Sigmoid colon (tissue), 6 donors: ENCODE measurements at regions not wholly inside any gene's neighbourhood (a gene's known extent, or its start where the extent isn't known, plus 50 kb on each side); places are given as distances from the start of the nearest gene placed in this dataset.

Source experiments
- DNase-seq: peaks from one replicate; pipeline ENCODE4 v3.0.0-alpha.2; 2019
- H3K27ac ChIP-seq, 4 donors: fragments of 200-600 bp; sonication (generic); one replicate each; pipeline ENCODE4 v1.5.1; 2016 to 2019; ENCODE audit warnings: mild to moderate bottlenecking in 1 of 4
- H3K27me3 ChIP-seq, 3 donors: fragments of 200-600 bp; sonication (generic); one replicate each; pipeline ENCODE4 v1.5.1; 2019; ENCODE audit warnings: mild to moderate bottlenecking in 1 of 3
- H3K36me3 ChIP-seq, 4 donors: fragments of 200-600 bp; sonication (generic); one replicate each; pipeline ENCODE4 v1.5.1; 2016 to 2019
- H3K4me1 ChIP-seq, 4 donors: fragments of 200-600 bp; sonication (generic); one replicate each; pipeline ENCODE4 v1.5.1; 2017 to 2019
- H3K4me3 ChIP-seq, 4 donors: fragments of 200-600 bp; sonication (generic); one replicate each; pipeline ENCODE4 v1.5.1; 2017 to 2019; ENCODE audit warnings: mild to moderate bottlenecking in 2 of 4, moderate library complexity in 1 of 4
- H3K9me3 ChIP-seq, 4 donors: fragments of 200-600 bp in 3 of 4; sonication (generic) in 3 of 4; one replicate each; pipeline versions ENCODE4 v1.5.1 to v1.6.1; 2013 to 2019
- EP300 ChIP-seq, 4 donors: sonication (generic); formaldehyde crosslinking; IDR thresholded peaks; one replicate each; pipeline ENCODE4 v1.6.1; 2017; ENCODE audit warnings: antibody characterized with exemption in 4 of 4
- POLR2A ChIP-seq, 2 donors: fragments of 450-650 bp; IDR thresholded peaks; one replicate each; pipeline ENCODE4 v1.6.1; 2016; ENCODE audit warnings: antibody characterized with exemption in 2 of 2, mild to moderate bottlenecking in 2 of 2, moderate library complexity in 2 of 2
- POLR2AphosphoS5 ChIP-seq, 4 donors: sonication (generic); formaldehyde crosslinking; IDR thresholded peaks; one replicate each; pipeline ENCODE4 v1.6.1; 2017; ENCODE audit warnings: antibody characterized with exemption in 4 of 4
- WGBS, 2 donors: extraction: QIAGEN DNeasy Blood & Tissue Kit; methylation state at CpG; one replicate each; pipeline ENCODE4 v1.1.7; 2013; 5-methylcytosine and 5-hydroxymethylcytosine counted together
- intact Hi-C: fragments of 100-400 bp; cut with DNase I; formaldehyde crosslinking; loops from one replicate; pipeline ENCODE4 v1.15.1; 2023
- TF ChIP-seq, protein P1 (sequence below), 4 experiments: fragments of 450-650 bp in 3 of 4; fragments of 200-600 bp in 1 of 4; IDR thresholded peaks; one replicate each; pipeline ENCODE4 v1.5.1; 2016 to 2019; ENCODE audit warnings: antibody characterized with exemption in 4 of 4, mild to moderate bottlenecking in 3 of 4, moderate library complexity in 2 of 4
- donor health status: healthy with polysubstance abuse.
- donor health status: healthy.

GRCh38 chrX:13888284-13888683 is 71.4 kb upstream of the GPM6B start:
- WGBS, 2 donors: 85 to 90% methylated on average over 8 of the region's 8 CpGs
- no peaks in the 10 kb centered on the region for H3K9me3 ChIP-seq
- H3K36me3 ChIP-seq: no peaks in the 10 kb centered on the region
- H3K4me1 ChIP-seq: no peaks in the 10 kb centered on the region
- no peak for DNase-seq
- no peaks in the 10 kb centered on the region for H3K27me3 ChIP-seq
- no peak overlapping the region for H3K27ac ChIP-seq
- intact Hi-C loops: no loop called here
- H3K4me3 ChIP-seq: no peak overlapping the region
- TF ChIP-seq EP300 (IDR thresholded peaks at IDR 0.05) (no peak), POLR2AphosphoS5 (IDR thresholded peaks at IDR 0.05) (no peak), POLR2A (IDR thresholded peaks at IDR 0.05) (no peak)
- TF ChIP-seq, protein P1, sequence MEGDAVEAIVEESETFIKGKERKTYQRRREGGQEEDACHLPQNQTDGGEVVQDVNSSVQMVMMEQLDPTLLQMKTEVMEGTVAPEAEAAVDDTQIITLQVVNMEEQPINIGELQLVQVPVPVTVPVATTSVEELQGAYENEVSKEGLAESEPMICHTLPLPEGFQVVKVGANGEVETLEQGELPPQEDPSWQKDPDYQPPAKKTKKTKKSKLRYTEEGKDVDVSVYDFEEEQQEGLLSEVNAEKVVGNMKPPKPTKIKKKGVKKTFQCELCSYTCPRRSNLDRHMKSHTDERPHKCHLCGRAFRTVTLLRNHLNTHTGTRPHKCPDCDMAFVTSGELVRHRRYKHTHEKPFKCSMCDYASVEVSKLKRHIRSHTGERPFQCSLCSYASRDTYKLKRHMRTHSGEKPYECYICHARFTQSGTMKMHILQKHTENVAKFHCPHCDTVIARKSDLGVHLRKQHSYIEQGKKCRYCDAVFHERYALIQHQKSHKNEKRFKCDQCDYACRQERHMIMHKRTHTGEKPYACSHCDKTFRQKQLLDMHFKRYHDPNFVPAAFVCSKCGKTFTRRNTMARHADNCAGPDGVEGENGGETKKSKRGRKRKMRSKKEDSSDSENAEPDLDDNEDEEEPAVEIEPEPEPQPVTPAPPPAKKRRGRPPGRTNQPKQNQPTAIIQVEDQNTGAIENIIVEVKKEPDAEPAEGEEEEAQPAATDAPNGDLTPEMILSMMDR (IDR thresholded peaks at IDR 0.05): no peak

GRCh38 chrX:13885591-13885990 is 68.7 kb upstream of the GPM6B start:
- intact Hi-C loops: no loop called here
- no peaks in the 10 kb centered on the region for H3K9me3 ChIP-seq
- no peaks in the 10 kb centered on the region for H3K4me1 ChIP-seq
- H3K27me3 ChIP-seq: no peaks in the 10 kb centered on the region
- WGBS, 2 donors: 91 to 93% methylated on average over 9 of the region's 9 CpGs
- H3K4me3 ChIP-seq: no peak overlapping the region
- no peak for DNase-seq
- no peaks in the 10 kb centered on the region for H3K36me3 ChIP-seq
- H3K27ac ChIP-seq: no peak overlapping the region
- TF ChIP-seq POLR2A (IDR thresholded peaks at IDR 0.05) (no peak), EP300 (IDR thresholded peaks at IDR 0.05) (no peak), POLR2AphosphoS5 (IDR thresholded peaks at IDR 0.05) (no peak)
- TF ChIP-seq, protein P1 (IDR thresholded peaks at IDR 0.05): no peak

GRCh38 chrX:13876652-13877051 is 59.8 kb upstream of the GPM6B start:
- Histone ChIP-seq H3K4me1 (no peaks in the 10 kb centered on the region), H3K9me3 (no peaks in the 10 kb centered on the region), H3K27me3 (no peaks in the 10 kb centered on the region), H3K4me3 (no peak overlapping the region), H3K36me3 (no peaks in the 10 kb centered on the region), H3K27ac (no peak overlapping the region)
- no peak for DNase-seq
- intact Hi-C loops: no loop called here
- no peak for TF ChIP-seq POLR2AphosphoS5 (IDR thresholded peaks at IDR 0.05)
- TF ChIP-seq, protein P1 (IDR thresholded peaks at IDR 0.05): no peak
- WGBS, 2 donors: 69 to 77% methylated on average over 4 of the region's 4 CpGs

DNA sequence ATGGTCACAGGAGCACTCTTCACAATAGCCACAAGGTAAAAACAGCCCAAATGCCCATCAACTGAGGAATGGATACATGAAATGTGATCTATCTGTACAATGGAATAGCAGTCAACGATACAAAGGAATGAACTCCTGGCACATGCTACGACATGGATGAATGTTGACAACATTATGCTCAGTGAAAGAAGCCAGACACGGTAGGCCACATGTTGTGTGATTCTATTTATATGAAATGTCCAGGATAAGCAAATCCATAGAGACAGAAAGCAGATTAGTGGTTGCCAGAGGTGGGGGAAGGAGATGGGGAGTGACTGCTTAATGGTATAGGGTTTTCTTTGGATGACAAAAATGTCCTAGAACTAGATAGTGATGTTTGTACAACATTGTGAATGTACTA is 58.7 kb upstream of the GPM6B start:
- Histone ChIP-seq H3K27me3 (no peaks in the 10 kb centered on the region), H3K36me3 (no peaks in the 10 kb centered on the region), H3K4me3 (no peak overlapping the region), H3K4me1 (no peaks in the 10 kb centered on the region), H3K9me3 (no peaks in the 10 kb centered on the region), H3K27ac (no peak overlapping the region)
- TF ChIP-seq EP300 (IDR thresholded peaks at IDR 0.05) (no peak), POLR2A (IDR thresholded peaks at IDR 0.05) (no peak), POLR2AphosphoS5 (IDR thresholded peaks at IDR 0.05) (no peak)
- TF ChIP-seq, protein P1 (IDR thresholded peaks at IDR 0.05): no peak
- 81 to 92% methylated on average over 3 of the region's 3 CpGs for WGBS, 2 donors
- DNase-seq: no peak
- intact Hi-C loops: no loop called here

DNA sequence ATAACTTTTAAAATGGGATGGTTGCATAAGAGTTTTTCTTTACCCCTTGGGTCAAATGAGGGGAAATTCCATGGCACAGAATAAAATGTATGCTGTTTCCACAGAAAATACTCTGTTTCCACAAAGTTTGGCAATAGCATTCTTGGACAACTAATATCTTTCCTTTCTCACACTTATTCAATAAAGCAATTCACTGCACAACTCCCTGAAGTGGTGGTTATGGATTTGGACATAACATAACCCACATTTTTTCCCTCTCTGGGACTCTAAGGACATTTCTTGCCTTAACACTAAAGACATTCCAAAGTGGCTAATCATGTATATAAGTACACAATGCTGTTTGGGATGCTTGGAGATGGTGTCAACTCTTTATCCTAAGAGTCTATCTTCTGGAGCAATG is 51.7 kb upstream of the GPM6B start:
- H3K27me3 ChIP-seq: no peaks in the 10 kb centered on the region
- intact Hi-C loops: no loop called here
- no peaks in the 10 kb centered on the region for H3K9me3 ChIP-seq
- H3K27ac ChIP-seq: no peak overlapping the region
- H3K36me3 ChIP-seq: no peaks in the 10 kb centered on the region
- H3K4me1 ChIP-seq: no peaks in the 10 kb centered on the region
- no peak for DNase-seq
- H3K4me3 ChIP-seq: no peak overlapping the region
- TF ChIP-seq, protein P1 (IDR thresholded peaks at IDR 0.05): no peak
- TF ChIP-seq POLR2AphosphoS5 (IDR thresholded peaks at IDR 0.05) (no peak), POLR2A (IDR thresholded peaks at IDR 0.05) (no peak), EP300 (IDR thresholded peaks at IDR 0.05) (no peak)
